Epithelial cell of esophagus (primary cell): ENCODE measurements at regions not wholly inside any gene's neighbourhood (a gene's known extent, or its start where the extent isn't known, plus 50 kb on each side); places are given as distances from the start of the nearest gene placed in this dataset.

Experiments used
- DNase-seq: peaks from one replicate; pipeline ENCODE4 v3.0.0; 2010; ENCODE audit warnings: low read depth
- H3K4me3 ChIP-seq: 2 replicates; pipeline ENCODE4 v1.5.1; 2011; ENCODE audit warnings: mild to moderate bottlenecking, low read length, control low read depth
- CTCF ChIP-seq: IDR thresholded peaks from 2 replicates; pipeline ENCODE4 v1.5.1; 2011; ENCODE audit warnings: low read depth, mild to moderate bottlenecking, low read length, control low read depth, inconsistent platforms; ENCODE audit not compliant: insufficient read depth; ENCODE audit errors: missing control alignments

- DNase-seq, result no peak
- TF ChIP-seq CTCF, result no peak
- H3K4me3 ChIP-seq, result no peak overlapping the region
These were observed 979.6 kb downstream of the RPA4 start for GRCh38 chrX:97863261-97863660.

- DNase-seq, result no peak
- TF ChIP-seq CTCF, result no peak
These were observed 983.6 kb downstream of the RPA4 start for GRCh38 chrX:97867266-97867665.

GRCh38 chrX:97876697-97877407 is 993.1 kb downstream of the RPA4 start:
- no peak for TF ChIP-seq CTCF
- H3K4me3 ChIP-seq, result no peak overlapping the region
- no peak for DNase-seq

More at GRCh38 chrX:97867266-97867665, 983.6 kb downstream of the RPA4 start:
- H3K4me3 ChIP-seq, result no peak overlapping the region

- peak; percentile 15 for DNase-seq
- no peak for TF ChIP-seq CTCF
- no peak overlapping the region for H3K4me3 ChIP-seq
These were observed 998.6 kb downstream of the RPA4 start for GRCh38 chrX:97882306-97882705.

GRCh38 chrX:97895751-97896150 is 1012.0 kb downstream of the RPA4 start:
- no peak for DNase-seq
- H3K4me3 ChIP-seq, result no peak overlapping the region
- TF ChIP-seq CTCF, result no peak

- H3K4me3 ChIP-seq, result no peak overlapping the region
- no peak for DNase-seq
- TF ChIP-seq CTCF, result no peak
These were observed 1014.3 kb downstream of the RPA4 start for GRCh38 chrX:97897998-97898397.

- DNase-seq, result peak; percentile 0
- no peak for TF ChIP-seq CTCF
- no peak overlapping the region for H3K4me3 ChIP-seq
These were observed 1015.1 kb downstream of the RPA4 start for GRCh38 chrX:97898798-97899197.
